IMR-90 (cell line): ENCODE measurements at regions not wholly inside any gene's neighbourhood (a gene's known extent, or its start where the extent isn't known, plus 50 kb on each side); places are given as distances from the start of the nearest gene placed in this dataset.

Source experiments
- ATAC-seq: fragments of 200-7000 bp; cut with Tn5 transposase; 2 replicates; pipeline ENCODE4 v1.9.1; 2020; ENCODE audit warnings: low read depth, mild to moderate bottlenecking, moderate library complexity
- BruUV-seq: library from RNA; stranded (reverse); fragments of 400-500 nt; replicated peaks from 2 replicates; lab custom pipeline; 2021; lab: Mats Ljungman, UMichigan
- CTCF ChIA-PET: fragments of 300-600 bp; formaldehyde crosslinking; extraction: SDS; loops from one replicate; lab custom pipeline; 2021; ENCODE audit warnings: antibody characterized with exemption; lab: Yijun Ruan, JAX
- POLR2A ChIA-PET: fragments of 300-600 bp; sonication (Branson Sonifier 250); formaldehyde crosslinking; loops from one replicate; lab custom pipeline; 2022; ENCODE audit warnings: antibody characterized with exemption; ENCODE audit not compliant: unreplicated experiment; lab: Charles Lee
- DNase-seq: peaks from one replicate; pipeline ENCODE4 v3.0.0; 2013
- H2AFZ ChIP-seq: replicated peaks from 2 replicates; pipeline ENCODE3; 2013; ENCODE audit warnings: low read length, mild to moderate bottlenecking; ENCODE audit not compliant: poor library complexity
- H2AK5ac ChIP-seq: 2 replicates; pipeline ENCODE4 v1.6.1; 2013; ENCODE audit warnings: low read depth, low read length, inconsistent platforms
- H2AK9ac ChIP-seq: replicated peaks from 2 replicates; pipeline ENCODE3; 2013; ENCODE audit warnings: mild to moderate bottlenecking, low read depth, low read length, moderate library complexity; ENCODE audit not compliant: poor library complexity
- H2BK120ac ChIP-seq: 2 replicates; pipeline ENCODE4 v1.6.1; 2013; ENCODE audit warnings: low read depth, low read length, inconsistent platforms
- H2BK15ac ChIP-seq: 3 replicates; pipeline ENCODE4 v1.6.1; 2013; ENCODE audit warnings: low read depth, low read length, inconsistent platforms
- H2BK20ac ChIP-seq: 2 replicates; pipeline ENCODE4 v1.6.1; 2013; ENCODE audit warnings: low read depth, mild to moderate bottlenecking, inconsistent platforms, low read length, moderate library complexity
- H2BK5ac ChIP-seq: 2 replicates; pipeline ENCODE4 v1.6.1; 2013; ENCODE audit warnings: mild to moderate bottlenecking, low read depth, low read length, inconsistent platforms; ENCODE audit not compliant: poor library complexity, severe bottlenecking
- H3K14ac ChIP-seq: replicated peaks from 2 replicates; pipeline ENCODE4 v1.6.1; 2013; ENCODE audit warnings: low read depth, low read length, inconsistent platforms
- H3K18ac ChIP-seq: 2 replicates; pipeline ENCODE4 v1.6.1; 2013; ENCODE audit warnings: low read depth, low read length, control low read depth
- H3K23ac ChIP-seq: 2 replicates; pipeline ENCODE4 v1.6.1; 2013; ENCODE audit warnings: low read depth, low read length, inconsistent platforms
- H3K27ac ChIP-seq: 2 replicates; pipeline ENCODE4 v1.5.1; 2013; ENCODE audit warnings: mild to moderate bottlenecking, control low read depth, low read length; ENCODE audit not compliant: insufficient read depth
- H3K27me3 ChIP-seq: 2 replicates; pipeline ENCODE4 v1.6.1; 2013; ENCODE audit warnings: low read length; ENCODE audit not compliant: control insufficient read depth, insufficient read depth
- H3K36me3 ChIP-seq: 2 replicates; pipeline ENCODE4 v1.6.1; 2013; ENCODE audit warnings: low read length, mixed read lengths; ENCODE audit not compliant: control insufficient read depth, insufficient read depth
- H3K4ac ChIP-seq: 2 replicates; pipeline ENCODE4 v1.6.1; 2013; ENCODE audit warnings: low read depth, low read length, inconsistent platforms
- H3K4me1 ChIP-seq: 2 replicates; pipeline ENCODE4 v1.6.1; 2013; ENCODE audit warnings: low read length, mixed read lengths; ENCODE audit not compliant: control insufficient read depth, insufficient read depth
- H3K4me2 ChIP-seq: 2 replicates; pipeline ENCODE4 v1.6.1; 2013; ENCODE audit warnings: low read depth, mild to moderate bottlenecking, control low read depth, low read length, moderate library complexity
- H3K4me3 ChIP-seq: 2 replicates; pipeline ENCODE4 v1.5.1; 2013; ENCODE audit warnings: low read depth, mild to moderate bottlenecking, control low read depth, low read length, moderate library complexity; ENCODE audit not compliant: insufficient read depth
- H3K56ac ChIP-seq: 2 replicates; pipeline ENCODE4 v1.6.1; 2013; ENCODE audit warnings: low read length, inconsistent platforms; ENCODE audit not compliant: insufficient read depth; ENCODE audit errors: extremely low read depth
- H3K79me1 ChIP-seq, 2 experiments: 2 replicates each; pipeline ENCODE4 v1.6.1; 2013; ENCODE audit warnings: low read length in 2 of 2, inconsistent platforms in 1 of 2, low read depth in 1 of 2
- H3K9ac ChIP-seq: 2 replicates; pipeline ENCODE4 v1.6.1; 2013; ENCODE audit warnings: low read depth, low read length, control low read depth
- H3K9me1 ChIP-seq: 2 replicates; pipeline ENCODE4 v1.6.1; 2013; ENCODE audit warnings: low read length, inconsistent platforms; ENCODE audit not compliant: insufficient read depth
- H3K9me3 ChIP-seq: 2 replicates; pipeline ENCODE4 v1.6.1; 2013; ENCODE audit warnings: low read length; ENCODE audit not compliant: control insufficient read depth, insufficient read depth
- H4K20me1 ChIP-seq: 2 replicates; pipeline ENCODE4 v1.6.1; 2013; ENCODE audit warnings: low read length, inconsistent platforms; ENCODE audit not compliant: insufficient read depth
- H4K5ac ChIP-seq: 2 replicates; pipeline ENCODE4 v1.6.1; 2013; ENCODE audit warnings: mild to moderate bottlenecking, low read depth, low read length, control low read depth
- H4K8ac ChIP-seq, 2 experiments: 2 replicates each; pipeline ENCODE4 v1.6.1; 2013; ENCODE audit warnings: low read depth in 2 of 2, low read length in 2 of 2, control low read depth in 1 of 2, inconsistent platforms in 1 of 2
- H4K91ac ChIP-seq: 2 replicates; pipeline ENCODE4 v1.6.1; 2013; ENCODE audit warnings: low read depth, low read length, inconsistent platforms; ENCODE audit not compliant: insufficient read depth
- BHLHE40 ChIP-seq: fragments of 150-350 bp; IDR thresholded peaks from 2 replicates; pipeline ENCODE4 v1.6.1; 2016; ENCODE audit warnings: mild to moderate bottlenecking, low read depth, low read length
- CEBPB ChIP-seq: IDR thresholded peaks from 2 replicates; pipeline ENCODE4 v1.6.1; 2012; ENCODE audit warnings: low read depth, low read length, improper control_type of control experiment
- CHD1 ChIP-seq: IDR thresholded peaks from 2 replicates; pipeline ENCODE4 v1.6.1; 2012; ENCODE audit warnings: low read depth, low read length, improper control_type of control experiment
- ELK1 ChIP-seq: fragments of 150-350 bp; IDR thresholded peaks from 2 replicates; pipeline ENCODE4 v1.6.1; 2016; ENCODE audit warnings: low read depth, mild to moderate bottlenecking, low read length, moderate library complexity, borderline replicate concordance
- FOS ChIP-seq: fragments of 150-350 bp; IDR thresholded peaks from 2 replicates; pipeline ENCODE4 v1.6.1; 2016; ENCODE audit warnings: low read depth, low read length
- MAFK ChIP-seq: IDR thresholded peaks from 2 replicates; pipeline ENCODE4 v1.6.1; 2012; ENCODE audit warnings: low read depth, low read length, improper control_type of control experiment
- MAZ ChIP-seq: IDR thresholded peaks from 2 replicates; pipeline ENCODE4 v1.6.1; 2012; ENCODE audit warnings: low read depth, mild to moderate bottlenecking, low read length, improper control_type of control experiment, moderate library complexity, borderline replicate concordance
- MXI1 ChIP-seq: IDR thresholded peaks from 2 replicates; pipeline ENCODE4 v1.6.1; 2012; ENCODE audit warnings: low read depth, mild to moderate bottlenecking, low read length, moderate library complexity, borderline replicate concordance
- NFE2L2 ChIP-seq: fragments of 150-350 bp; IDR thresholded peaks from 2 replicates; pipeline ENCODE4 v1.6.1; 2016; ENCODE audit warnings: low read depth, mild to moderate bottlenecking, low read length
- POLR2A ChIP-seq: IDR thresholded peaks from 2 replicates; pipeline ENCODE4 v1.6.1; 2012; ENCODE audit warnings: mild to moderate bottlenecking, low read depth, low read length
- RAD21 ChIP-seq: IDR thresholded peaks from 2 replicates; pipeline ENCODE4 v1.6.1; 2012; ENCODE audit warnings: low read length, improper control_type of control experiment
- RCOR1 ChIP-seq: IDR thresholded peaks from 2 replicates; pipeline ENCODE4 v1.6.1; 2012; ENCODE audit warnings: mild to moderate bottlenecking, low read length, improper control_type of control experiment; ENCODE audit not compliant: insufficient replicate concordance
- RFX5 ChIP-seq: IDR thresholded peaks from 2 replicates; pipeline ENCODE4 v1.8.0; 2012; ENCODE audit warnings: low read depth, mild to moderate bottlenecking, low read length, moderate library complexity
- SMC3 ChIP-seq: fragments of 150-350 bp; IDR thresholded peaks from 2 replicates; pipeline ENCODE4 v1.6.1; 2016; ENCODE audit warnings: low read depth, mild to moderate bottlenecking, antibody characterized with exemption, low read length, moderate library complexity
- dilution Hi-C: fragments of 300-500 bp; cut with HindIII; formaldehyde crosslinking; loops from one replicate; pipeline ENCODE4 v1.14.3; 2018; ENCODE audit warnings: low sequenced_read_pairs; ENCODE audit not compliant: unreplicated experiment
- in situ Hi-C: fragments of 300-500 bp; cut with MboI; formaldehyde crosslinking; loops from 3 replicates; pipeline ENCODE4 v1.14.3; 2019; ENCODE audit warnings: low sequenced_read_pairs, inconsistent platforms, mixed read lengths
- intact Hi-C: fragments of 100-400 bp; cut with micrococcal nuclease; formaldehyde crosslinking; loops from 2 replicates; pipeline ENCODE4 v1.10.0; 2022
- TF ChIP-seq, protein P1 (sequence below): fragments of 150-350 bp; IDR thresholded peaks from 2 replicates; pipeline ENCODE4 v1.6.1; 2017; ENCODE audit warnings: mild to moderate bottlenecking, antibody characterized with exemption, low read length, low read depth
- TF ChIP-seq, protein P2 (sequence below): conservative IDR thresholded peaks from 2 replicates; pipeline ENCODE4 v1.5.1; 2012; ENCODE audit warnings: mild to moderate bottlenecking, low read depth, low read length, improper control_type of control experiment

DNA sequence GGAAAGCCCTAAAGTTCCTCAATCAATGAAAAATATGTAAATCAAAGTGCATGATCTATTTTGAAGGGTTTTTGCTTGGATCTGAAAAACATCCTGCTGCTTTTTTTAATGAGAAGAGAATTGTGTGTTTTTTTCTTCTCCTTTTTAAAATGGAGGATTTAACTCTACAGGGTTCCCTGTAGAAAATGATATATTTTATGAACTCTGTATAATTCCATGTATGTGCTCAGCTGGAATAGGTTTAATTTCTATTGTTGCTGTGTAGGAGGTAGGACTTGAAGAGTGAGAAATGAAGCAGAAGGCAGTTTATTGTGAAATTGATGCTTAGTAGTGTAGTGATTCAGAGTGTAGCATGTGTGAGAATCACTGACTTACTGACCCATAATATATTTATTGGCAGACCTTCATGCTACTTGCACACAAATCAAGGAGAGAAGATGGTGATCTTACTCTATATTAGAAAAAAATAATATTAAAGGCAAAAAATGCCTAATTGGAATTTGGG, 286.8 kb upstream of the FSTL5 start:
- Histone ChIP-seq H2AFZ (no peak overlapping the region), H3K23ac (no peak overlapping the region), H3K36me3 (no peaks in the 10 kb centered on the region), H3K4me2 (no peak overlapping the region), H3K27ac (no peak overlapping the region), H3K79me1 (no peaks in the 10 kb centered on the region), H3K9me1 (no peaks in the 10 kb centered on the region), H2BK15ac (no peak overlapping the region), H3K4me3 (no peak overlapping the region), H3K4me1 (no peaks in the 10 kb centered on the region), H2AK9ac (no peak overlapping the region), H3K14ac (no peak overlapping the region), H3K9me3 (no peaks in the 10 kb centered on the region; the same call in 1 of the 2 replicates), H4K8ac (no peak overlapping the region), H3K4ac (no peak overlapping the region), H2BK20ac (no peak overlapping the region), H4K5ac (no peak overlapping the region), H4K20me1 (no peaks in the 10 kb centered on the region), H3K56ac (no peak overlapping the region), H4K91ac (no peak overlapping the region), H2BK5ac (no peak overlapping the region), H3K18ac (no peak overlapping the region), H2AK5ac (no peak overlapping the region), H3K27me3 (no peaks in the 10 kb centered on the region), H3K9ac (no peak overlapping the region), H2BK120ac (no peak overlapping the region)
- ChIA-PET POLR2A (no interaction called here), CTCF (no interaction called here)
- no TSS peak for BruUV-seq
- no peak for DNase-seq
- intact Hi-C loops (no loop called here), in situ Hi-C loops (no loop called here), dilution Hi-C loops (no loop called here)
- no peak for ATAC-seq
- no peak for TF ChIP-seq BHLHE40
- no peak for TF ChIP-seq RFX5
- TF ChIP-seq, protein P1, sequence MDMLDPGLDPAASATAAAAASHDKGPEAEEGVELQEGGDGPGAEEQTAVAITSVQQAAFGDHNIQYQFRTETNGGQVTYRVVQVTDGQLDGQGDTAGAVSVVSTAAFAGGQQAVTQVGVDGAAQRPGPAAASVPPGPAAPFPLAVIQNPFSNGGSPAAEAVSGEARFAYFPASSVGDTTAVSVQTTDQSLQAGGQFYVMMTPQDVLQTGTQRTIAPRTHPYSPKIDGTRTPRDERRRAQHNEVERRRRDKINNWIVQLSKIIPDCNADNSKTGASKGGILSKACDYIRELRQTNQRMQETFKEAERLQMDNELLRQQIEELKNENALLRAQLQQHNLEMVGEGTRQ = no peak
- TF ChIP-seq SMC3 = no peak
- TF ChIP-seq CHD1 = no peak
- no peak for TF ChIP-seq MXI1
- no peak for TF ChIP-seq RAD21
- no peak for TF ChIP-seq ELK1
- TF ChIP-seq POLR2A = no peak
- no peak for TF ChIP-seq RCOR1
- no peak for TF ChIP-seq FOS
- no peak for TF ChIP-seq NFE2L2
- no peak for TF ChIP-seq MAFK
- TF ChIP-seq, protein P2, sequence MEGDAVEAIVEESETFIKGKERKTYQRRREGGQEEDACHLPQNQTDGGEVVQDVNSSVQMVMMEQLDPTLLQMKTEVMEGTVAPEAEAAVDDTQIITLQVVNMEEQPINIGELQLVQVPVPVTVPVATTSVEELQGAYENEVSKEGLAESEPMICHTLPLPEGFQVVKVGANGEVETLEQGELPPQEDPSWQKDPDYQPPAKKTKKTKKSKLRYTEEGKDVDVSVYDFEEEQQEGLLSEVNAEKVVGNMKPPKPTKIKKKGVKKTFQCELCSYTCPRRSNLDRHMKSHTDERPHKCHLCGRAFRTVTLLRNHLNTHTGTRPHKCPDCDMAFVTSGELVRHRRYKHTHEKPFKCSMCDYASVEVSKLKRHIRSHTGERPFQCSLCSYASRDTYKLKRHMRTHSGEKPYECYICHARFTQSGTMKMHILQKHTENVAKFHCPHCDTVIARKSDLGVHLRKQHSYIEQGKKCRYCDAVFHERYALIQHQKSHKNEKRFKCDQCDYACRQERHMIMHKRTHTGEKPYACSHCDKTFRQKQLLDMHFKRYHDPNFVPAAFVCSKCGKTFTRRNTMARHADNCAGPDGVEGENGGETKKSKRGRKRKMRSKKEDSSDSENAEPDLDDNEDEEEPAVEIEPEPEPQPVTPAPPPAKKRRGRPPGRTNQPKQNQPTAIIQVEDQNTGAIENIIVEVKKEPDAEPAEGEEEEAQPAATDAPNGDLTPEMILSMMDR = no peak
- no peak for TF ChIP-seq CEBPB
- TF ChIP-seq MAZ = no peak
